LNCAP (cell line): ENCODE measurements at regions not wholly inside any gene's neighbourhood (a gene's known extent, or its start where the extent isn't known, plus 50 kb on each side); places are given as distances from the start of the nearest gene placed in this dataset.

ENCODE experiments used
- TF ChIP-seq, protein P1 (sequence below): fragments of 450-650 bp; IDR thresholded peaks from 2 replicates; pipeline ENCODE4 v1.5.1; 2017; ENCODE audit warnings: mild to moderate bottlenecking

DNA sequence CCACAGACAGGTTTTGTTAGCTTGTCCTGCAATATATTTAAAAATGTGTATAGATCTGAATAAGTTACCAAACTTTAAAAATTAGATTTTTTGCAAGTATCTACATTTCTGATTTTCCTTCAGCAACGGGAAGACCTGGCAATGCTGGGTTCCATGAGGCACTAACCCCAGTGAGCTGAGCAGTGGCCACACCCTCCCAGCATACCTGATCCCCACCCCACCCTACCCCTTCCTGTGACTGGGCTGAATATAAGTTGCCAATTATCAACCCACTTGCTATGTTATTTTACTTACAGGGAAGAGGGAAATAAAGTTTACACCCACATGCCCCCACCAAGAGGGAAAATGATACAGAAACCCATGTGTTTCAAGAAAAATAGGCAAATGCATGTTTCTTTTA lies 70.3 kb upstream of the RALGAPA2 start:
- TF ChIP-seq, protein P1, sequence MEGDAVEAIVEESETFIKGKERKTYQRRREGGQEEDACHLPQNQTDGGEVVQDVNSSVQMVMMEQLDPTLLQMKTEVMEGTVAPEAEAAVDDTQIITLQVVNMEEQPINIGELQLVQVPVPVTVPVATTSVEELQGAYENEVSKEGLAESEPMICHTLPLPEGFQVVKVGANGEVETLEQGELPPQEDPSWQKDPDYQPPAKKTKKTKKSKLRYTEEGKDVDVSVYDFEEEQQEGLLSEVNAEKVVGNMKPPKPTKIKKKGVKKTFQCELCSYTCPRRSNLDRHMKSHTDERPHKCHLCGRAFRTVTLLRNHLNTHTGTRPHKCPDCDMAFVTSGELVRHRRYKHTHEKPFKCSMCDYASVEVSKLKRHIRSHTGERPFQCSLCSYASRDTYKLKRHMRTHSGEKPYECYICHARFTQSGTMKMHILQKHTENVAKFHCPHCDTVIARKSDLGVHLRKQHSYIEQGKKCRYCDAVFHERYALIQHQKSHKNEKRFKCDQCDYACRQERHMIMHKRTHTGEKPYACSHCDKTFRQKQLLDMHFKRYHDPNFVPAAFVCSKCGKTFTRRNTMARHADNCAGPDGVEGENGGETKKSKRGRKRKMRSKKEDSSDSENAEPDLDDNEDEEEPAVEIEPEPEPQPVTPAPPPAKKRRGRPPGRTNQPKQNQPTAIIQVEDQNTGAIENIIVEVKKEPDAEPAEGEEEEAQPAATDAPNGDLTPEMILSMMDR, result no peak

DNA sequence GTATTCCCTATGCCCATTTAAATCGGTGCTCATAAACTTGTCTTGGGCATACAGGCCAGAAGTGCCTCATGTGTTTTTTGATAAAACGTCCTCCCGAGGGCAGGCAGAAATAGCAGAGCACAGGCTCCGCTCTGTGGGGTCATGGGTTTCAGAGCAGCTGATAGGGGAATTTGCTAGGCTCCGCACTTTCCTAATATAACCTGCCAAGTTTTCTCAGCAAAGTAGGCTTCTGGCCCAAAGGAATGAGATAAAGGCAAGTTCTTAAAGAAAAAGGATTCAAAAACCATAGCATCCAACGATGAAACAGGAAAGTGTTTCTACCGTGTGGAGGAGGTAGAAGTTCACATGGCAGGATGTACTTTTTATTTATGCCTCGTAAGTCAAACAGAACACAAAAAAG lies 69.8 kb upstream of the RALGAPA2 start:
- TF ChIP-seq, protein P1, result no peak

DNA sequence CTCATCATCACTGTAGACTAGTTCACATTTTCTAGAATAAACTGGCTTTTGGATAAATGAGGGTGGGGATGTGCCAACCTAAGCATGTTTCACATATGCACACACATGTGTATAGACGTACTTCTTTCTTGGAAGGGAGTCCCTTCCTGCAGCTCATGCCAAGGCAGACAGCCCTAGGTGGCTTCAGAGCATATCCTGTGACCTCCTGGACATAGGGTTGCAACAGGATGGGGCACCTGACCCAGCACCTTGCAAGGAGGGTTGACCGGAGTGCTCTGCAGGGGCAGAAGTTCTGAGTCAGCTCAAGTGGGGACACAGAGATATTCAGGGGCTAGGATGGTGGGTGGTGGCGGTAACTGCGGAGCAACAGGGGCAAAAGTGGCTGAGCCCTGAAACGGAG lies 68.6 kb upstream of the RALGAPA2 start:
- TF ChIP-seq, protein P1, result no peak

DNA sequence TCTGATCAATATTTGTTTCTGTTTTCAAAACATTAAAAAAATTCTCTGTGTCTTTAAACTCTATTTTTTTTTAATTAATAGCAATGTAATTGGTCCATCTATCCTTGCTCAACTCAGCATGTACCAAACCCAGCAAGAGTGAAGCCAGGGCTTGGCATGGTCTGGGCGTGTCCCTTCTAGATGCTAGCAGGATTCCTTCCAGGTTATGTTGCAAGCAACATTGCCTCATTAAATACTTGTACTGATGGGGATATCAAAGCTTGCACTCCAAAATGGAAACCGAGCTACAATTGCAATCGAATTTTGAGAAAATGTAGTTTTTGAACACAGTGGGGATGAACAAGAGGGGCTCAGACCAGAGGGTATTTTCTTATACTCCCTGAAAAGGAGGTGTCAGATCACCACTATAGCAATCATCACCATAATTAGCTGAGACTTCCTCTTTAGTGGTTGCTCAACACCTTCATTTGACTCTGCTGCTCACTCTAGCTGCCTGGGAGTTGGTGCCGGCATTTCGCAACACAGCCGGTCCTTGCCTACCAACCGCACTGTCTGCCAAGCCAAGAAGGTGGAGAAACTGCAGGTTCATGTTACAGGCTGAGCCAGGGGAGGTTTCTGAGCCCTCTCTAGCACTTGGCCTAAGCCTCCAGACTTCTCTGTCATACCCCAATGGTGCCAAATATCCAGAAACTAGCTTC lies 67.8 kb upstream of the RALGAPA2 start:
- TF ChIP-seq, protein P1, result no peak

DNA sequence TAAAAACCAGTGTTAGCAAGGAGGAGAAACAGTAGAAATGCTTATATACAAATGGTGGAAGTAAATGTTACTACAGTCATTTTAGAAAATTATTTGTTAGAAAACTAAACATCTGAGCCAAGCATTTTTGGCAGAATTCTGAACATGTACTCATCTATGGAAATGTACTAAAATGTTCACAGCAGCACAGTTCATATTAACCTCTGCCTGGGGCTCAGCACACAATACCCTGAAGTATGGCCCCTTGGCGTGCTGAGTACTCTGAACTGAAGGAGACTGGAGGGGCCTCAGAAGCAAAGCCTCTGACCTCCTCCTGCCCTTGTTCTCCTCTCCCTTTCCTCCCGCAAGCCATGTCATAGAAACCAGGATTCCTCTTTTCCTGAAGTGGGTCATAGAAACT lies 66.2 kb upstream of the RALGAPA2 start:
- TF ChIP-seq, protein P1, result no peak

DNA sequence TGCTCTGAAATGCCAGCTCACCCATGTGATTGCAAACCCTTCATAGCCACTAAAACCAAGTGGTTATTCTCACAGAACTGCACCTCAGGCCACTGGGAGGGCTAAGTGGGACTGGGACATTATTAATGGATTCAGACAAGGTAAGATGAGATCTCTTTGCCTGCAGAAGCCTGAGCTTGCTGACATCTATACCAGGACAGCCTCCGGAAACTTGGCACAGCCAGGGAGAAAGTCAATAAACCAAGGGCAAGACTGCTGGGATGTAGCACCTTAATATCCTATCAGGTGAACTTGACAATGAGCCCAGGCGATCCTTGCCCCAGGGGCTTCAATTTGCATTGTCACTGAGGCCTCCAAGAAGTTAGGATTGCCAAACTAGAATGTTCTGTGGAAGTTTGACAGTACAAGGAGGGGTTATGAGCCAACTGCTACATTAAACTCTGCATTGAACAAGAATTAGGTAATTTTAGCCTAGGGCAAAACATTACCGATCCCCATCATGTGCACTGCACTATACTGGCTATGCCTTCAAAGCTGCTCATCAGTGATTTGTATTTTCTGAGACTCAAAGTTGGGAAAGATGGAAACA lies 60.1 kb upstream of the RALGAPA2 start:
- TF ChIP-seq, protein P1, result no peak

DNA sequence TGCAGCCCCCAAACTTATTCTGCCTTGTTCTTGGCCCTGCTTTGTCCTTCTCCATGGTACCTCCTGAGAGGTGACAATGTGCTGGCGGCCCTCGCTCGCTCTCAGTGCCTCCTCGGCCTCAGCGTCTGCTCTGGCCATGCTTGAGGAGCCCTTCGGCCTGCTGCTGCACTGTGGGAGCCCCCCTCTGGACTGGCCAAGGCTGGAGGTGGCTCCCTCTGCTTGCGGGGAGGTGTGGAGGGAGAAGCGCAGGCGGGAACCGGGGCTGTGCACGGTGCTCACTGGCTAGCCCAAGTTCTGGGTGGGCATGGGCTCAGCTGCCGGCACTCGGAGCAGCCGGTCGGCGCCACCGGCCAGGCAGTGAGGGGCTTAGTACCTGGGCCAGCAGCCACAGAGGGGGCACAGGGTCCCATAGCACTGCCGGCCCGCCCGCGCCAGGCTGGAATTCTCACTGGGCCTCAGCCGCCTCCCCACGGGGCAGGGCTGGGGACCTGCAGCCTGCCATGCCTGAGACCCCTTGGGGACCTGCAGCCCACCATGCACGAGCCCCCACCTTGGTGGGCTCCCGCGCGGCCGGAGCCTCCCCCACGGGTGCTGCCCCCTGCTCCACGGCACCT lies 55.9 kb upstream of the RALGAPA2 start:
- TF ChIP-seq, protein P1, result no peak
